GM12878 (cell line): ENCODE measurements at regions not wholly inside any gene's neighbourhood (a gene's known extent, or its start where the extent isn't known, plus 50 kb on each side); places are given as distances from the start of the nearest gene placed in this dataset.
"Not testable (repeated sequence)": the region's sequence is repeated elsewhere in the genome, so short reads cannot be mapped to it uniquely, and the experiment has no call there.

ENCODE experiments used
- ATF3 ChIP-seq: IDR thresholded peaks from 2 replicates; pipeline ENCODE4 v1.6.1; 2011; ENCODE audit warnings: low read depth, mild to moderate bottlenecking, low read length, moderate library complexity, borderline replicate concordance; ENCODE audit errors: extremely low read depth
- BMI1 ChIP-seq: fragments of 450-650 bp; IDR thresholded peaks from 2 replicates; pipeline ENCODE4 v1.6.1; 2016; ENCODE audit warnings: mild to moderate bottlenecking, moderate library complexity, borderline replicate concordance
- CTCF ChIP-seq, 3 experiments: IDR thresholded peaks in 2 of 3; conservative IDR thresholded peaks in 1 of 3; 2 replicates each; pipeline ENCODE4 v1.5.1; 2011; ENCODE audit warnings: low read depth in 3 of 3, low read length in 3 of 3, mild to moderate bottlenecking in 3 of 3, control low read depth in 2 of 3, moderate library complexity in 2 of 3, inconsistent platforms in 1 of 3, mixed read lengths in 1 of 3; ENCODE audit not compliant: control insufficient read depth in 2 of 3, insufficient read depth in 1 of 3; ENCODE audit errors: extremely low read depth in 1 of 3
- ELK1 ChIP-seq: IDR thresholded peaks from 2 replicates; pipeline ENCODE4 v1.6.1; 2012; ENCODE audit warnings: low read depth, low read length, improper control_type of control experiment
- EP300 ChIP-seq, 2 experiments: fragments of 150-350 bp in 1 of 2; IDR thresholded peaks; 2 replicates each; pipeline ENCODE4 v1.6.1; 2011 to 2012; ENCODE audit warnings: low read depth in 2 of 2, low read length in 2 of 2, borderline replicate concordance in 1 of 2, improper control_type of control experiment in 1 of 2, inconsistent platforms in 1 of 2; ENCODE audit not compliant: control insufficient read depth in 1 of 2
- ETV6 ChIP-seq, 2 experiments: fragments of 450-650 bp in 1 of 2; IDR thresholded peaks in 1 of 2; conservative IDR thresholded peaks in 1 of 2; 2 replicates each; pipeline ENCODE4 v1.6.1; 2014; ENCODE audit warnings: antibody characterized with exemption in 1 of 2, borderline replicate concordance in 1 of 2, low read depth in 1 of 2, mild to moderate bottlenecking in 1 of 2, moderate library complexity in 1 of 2
- FOS ChIP-seq: IDR thresholded peaks from 3 replicates; pipeline ENCODE4 v1.6.1; 2011; ENCODE audit warnings: borderline replicate concordance; ENCODE audit not compliant: insufficient read length; ENCODE audit errors: extremely low read depth
- GABPA ChIP-seq: IDR thresholded peaks from 2 replicates; pipeline ENCODE4 v1.6.1; 2014; ENCODE audit warnings: antibody characterized with exemption, low read depth, mild to moderate bottlenecking, inconsistent platforms
- GATAD2B ChIP-seq: fragments of 450-650 bp; conservative IDR thresholded peaks from 2 replicates; pipeline ENCODE4 v1.6.1; 2017; ENCODE audit warnings: low read depth, mild to moderate bottlenecking, moderate library complexity
- HDGF ChIP-seq: fragments of 450-650 bp; IDR thresholded peaks from 2 replicates; pipeline ENCODE4 v1.6.1; 2016; ENCODE audit warnings: antibody characterized with exemption
- POLR2AphosphoS5 ChIP-seq: IDR thresholded peaks from 2 replicates; pipeline ENCODE4 v1.6.1; 2011; ENCODE audit warnings: mild to moderate bottlenecking, low read length, inconsistent platforms
- RCOR1 ChIP-seq: conservative IDR thresholded peaks from 2 replicates; pipeline ENCODE4 v1.6.1; 2012; ENCODE audit warnings: low read depth, low read length, improper control_type of control experiment
- RFX5 ChIP-seq: IDR thresholded peaks from 2 replicates; pipeline ENCODE4 v1.6.1; 2011; ENCODE audit warnings: low read depth, low read length, improper control_type of control experiment
- USF2 ChIP-seq: IDR thresholded peaks from 2 replicates; pipeline ENCODE4 v1.6.1; 2011; ENCODE audit warnings: low read depth, low read length, improper control_type of control experiment, borderline replicate concordance

GRCh38 chr3:168779970-168780645 is 684.4 kb upstream of the GOLIM4 start:
- TF ChIP-seq ATF3; ETV6 (conservative IDR thresholded peaks at IDR 0.05 in 1 of 2, IDR thresholded peaks at IDR 0.05 in 1 of 2; ENCODE audit: borderline replicate concordance in 1 of 2, low read depth in 1 of 2); POLR2AphosphoS5; CTCF (IDR thresholded peaks at IDR 0.05 in 2 of 3, conservative IDR thresholded peaks at IDR 0.05 in 1 of 3; ENCODE audit: control insufficient read depth in 2 of 3, extremely low read depth in 1 of 3, insufficient read depth in 1 of 3, low read depth in 3 of 3, low read length in 3 of 3); RFX5; RCOR1; FOS; GATAD2B; USF2; EP300 (IDR thresholded peaks at IDR 0.05; ENCODE audit: borderline replicate concordance in 1 of 2, control insufficient read depth in 1 of 2, low read depth in 2 of 2, low read length in 2 of 2); HDGF; ELK1; GABPA; BMI1: not testable (repeated sequence)
